ENCODE measurements at regions not wholly inside any gene's neighbourhood (a gene's known extent, or its start where the extent isn't known, plus 50 kb on each side); places are given as distances from the start of the nearest gene placed in this dataset.
"Not testable (repeated sequence)": the region's sequence is repeated elsewhere in the genome, so short reads cannot be mapped to it uniquely, and the experiment has no call there.

- DNase-seq (ENCODE audit: low read depth) = no peak
Observed at GRCh38 chr3:59192473-59192872, 142.6 kb upstream of the CFAP20DC start.

GRCh38 chr3:59191651-59192050 lies 141.8 kb upstream of the CFAP20DC start:
- no peak for DNase-seq (ENCODE audit: low read depth)

- DNase-seq (ENCODE audit: low read depth) = no peak
Observed at GRCh38 chr3:59189939-59190338, 140.1 kb upstream of the CFAP20DC start.

GRCh38 chr3:59189526-59189925 lies 139.7 kb upstream of the CFAP20DC start:
- DNase-seq (ENCODE audit: low read depth) = no peak

GRCh38 chr3:59186725-59187124 lies 136.9 kb upstream of the CFAP20DC start:
- DNase-seq (ENCODE audit: low read depth) = no peak

GRCh38 chr3:59185591-59186369 lies 136.0 kb upstream of the CFAP20DC start:
- no peak for DNase-seq (ENCODE audit: low read depth)

- no peak for DNase-seq (ENCODE audit: low read depth)
Observed at GRCh38 chr3:59180006-59180405, 130.2 kb upstream of the CFAP20DC start.

- no peak for DNase-seq (ENCODE audit: low read depth)
Observed at GRCh38 chr3:59178698-59179097, 128.9 kb upstream of the CFAP20DC start.

GRCh38 chr3:59171491-59171890 lies 121.7 kb upstream of the CFAP20DC start:
- DNase-seq (ENCODE audit: low read depth) = no peak

- not testable (repeated sequence) for DNase-seq (ENCODE audit: low read depth)
Observed at GRCh38 chr3:59170166-59170565, 120.3 kb upstream of the CFAP20DC start.

- DNase-seq (ENCODE audit: low read depth) = no peak
Observed at GRCh38 chr3:59167756-59168155, 117.9 kb upstream of the CFAP20DC start.

GRCh38 chr3:59163953-59164352 lies 114.1 kb upstream of the CFAP20DC start:
- DNase-seq (ENCODE audit: low read depth) = no peak

GRCh38 chr3:59161048-59161447 lies 111.2 kb upstream of the CFAP20DC start:
- no peak for DNase-seq (ENCODE audit: low read depth)

- no peak for DNase-seq (ENCODE audit: low read depth)
Observed at GRCh38 chr3:59160133-59160746, 110.4 kb upstream of the CFAP20DC start.

GRCh38 chr3:59153648-59154047 lies 103.8 kb upstream of the CFAP20DC start:
- no peak for DNase-seq (ENCODE audit: low read depth)

- DNase-seq (ENCODE audit: low read depth) = no peak
Observed at GRCh38 chr3:59152943-59153342, 103.1 kb upstream of the CFAP20DC start.

- no peak for DNase-seq (ENCODE audit: low read depth)
Observed at GRCh38 chr3:59150039-59150438, 100.2 kb upstream of the CFAP20DC start.

GRCh38 chr3:59149166-59149565 lies 99.3 kb upstream of the CFAP20DC start:
- DNase-seq (ENCODE audit: low read depth) = no peak

- no peak for DNase-seq (ENCODE audit: low read depth)
Observed at GRCh38 chr3:59143447-59143846, 93.6 kb upstream of the CFAP20DC start.

GRCh38 chr3:59142556-59142955 lies 92.7 kb upstream of the CFAP20DC start:
- DNase-seq (ENCODE audit: low read depth) = no peak

GRCh38 chr3:59138966-59139365 lies 89.1 kb upstream of the CFAP20DC start:
- no peak for DNase-seq (ENCODE audit: low read depth)

GRCh38 chr3:59137415-59137814 lies 87.6 kb upstream of the CFAP20DC start:
- no peak for DNase-seq (ENCODE audit: low read depth)

GRCh38 chr3:59136081-59136480 lies 86.3 kb upstream of the CFAP20DC start:
- DNase-seq (ENCODE audit: low read depth) = no peak

- no peak for DNase-seq (ENCODE audit: low read depth)
Observed at GRCh38 chr3:59135096-59135495, 85.3 kb upstream of the CFAP20DC start.
